ENCODE measurements at regions not wholly inside any gene's neighbourhood (a gene's known extent, or its start where the extent isn't known, plus 50 kb on each side); places are given as distances from the start of the nearest gene placed in this dataset.

DNA sequence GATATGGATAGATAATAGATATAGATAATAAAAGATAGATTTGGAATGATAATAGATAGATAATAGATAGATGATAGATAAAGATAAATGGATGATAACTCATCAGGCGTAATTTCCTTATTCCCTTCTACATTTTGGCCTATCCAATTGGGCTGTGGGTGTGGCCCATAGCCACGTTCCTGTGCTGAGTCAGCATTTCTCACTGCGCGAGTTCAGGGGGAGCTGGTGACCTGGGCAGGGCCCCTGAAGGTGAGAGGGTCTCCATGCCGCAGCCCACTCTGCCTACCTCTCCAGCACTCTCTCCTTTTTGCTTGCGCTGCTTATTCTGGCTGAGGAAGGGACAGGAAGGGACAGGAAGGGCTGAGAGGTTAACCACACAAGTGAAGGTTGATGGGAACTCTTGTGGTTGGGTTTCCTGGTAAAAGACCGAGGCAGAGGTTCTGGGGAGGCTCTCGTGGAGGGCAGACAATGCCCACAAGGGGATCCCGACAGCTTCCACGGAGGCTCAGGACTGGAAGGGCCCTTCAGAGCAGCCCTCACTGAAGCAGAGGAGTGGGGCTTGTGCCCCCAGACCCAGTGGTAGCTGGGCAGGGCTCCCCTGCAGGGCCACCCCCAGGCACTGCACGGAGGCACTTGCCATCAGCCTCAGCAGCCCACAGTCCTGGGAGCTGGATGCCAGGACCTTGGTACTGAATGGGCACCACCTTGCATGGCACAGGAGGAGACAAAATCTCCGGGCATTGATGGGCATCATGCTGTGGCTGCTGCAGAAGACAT is 247.3 kb upstream of the PITRM1 start:
- no peak for DNase-seq (ENCODE audit: low read depth)
- TF ChIP-seq, protein P1, sequence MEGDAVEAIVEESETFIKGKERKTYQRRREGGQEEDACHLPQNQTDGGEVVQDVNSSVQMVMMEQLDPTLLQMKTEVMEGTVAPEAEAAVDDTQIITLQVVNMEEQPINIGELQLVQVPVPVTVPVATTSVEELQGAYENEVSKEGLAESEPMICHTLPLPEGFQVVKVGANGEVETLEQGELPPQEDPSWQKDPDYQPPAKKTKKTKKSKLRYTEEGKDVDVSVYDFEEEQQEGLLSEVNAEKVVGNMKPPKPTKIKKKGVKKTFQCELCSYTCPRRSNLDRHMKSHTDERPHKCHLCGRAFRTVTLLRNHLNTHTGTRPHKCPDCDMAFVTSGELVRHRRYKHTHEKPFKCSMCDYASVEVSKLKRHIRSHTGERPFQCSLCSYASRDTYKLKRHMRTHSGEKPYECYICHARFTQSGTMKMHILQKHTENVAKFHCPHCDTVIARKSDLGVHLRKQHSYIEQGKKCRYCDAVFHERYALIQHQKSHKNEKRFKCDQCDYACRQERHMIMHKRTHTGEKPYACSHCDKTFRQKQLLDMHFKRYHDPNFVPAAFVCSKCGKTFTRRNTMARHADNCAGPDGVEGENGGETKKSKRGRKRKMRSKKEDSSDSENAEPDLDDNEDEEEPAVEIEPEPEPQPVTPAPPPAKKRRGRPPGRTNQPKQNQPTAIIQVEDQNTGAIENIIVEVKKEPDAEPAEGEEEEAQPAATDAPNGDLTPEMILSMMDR (IDR thresholded peaks at IDR 0.05; ENCODE audit: insufficient read depth, low read depth, low read length, missing control alignments), result no peak
- H3K4me3 ChIP-seq (ENCODE audit: low read depth, low read length), result no peak overlapping the region

DNA sequence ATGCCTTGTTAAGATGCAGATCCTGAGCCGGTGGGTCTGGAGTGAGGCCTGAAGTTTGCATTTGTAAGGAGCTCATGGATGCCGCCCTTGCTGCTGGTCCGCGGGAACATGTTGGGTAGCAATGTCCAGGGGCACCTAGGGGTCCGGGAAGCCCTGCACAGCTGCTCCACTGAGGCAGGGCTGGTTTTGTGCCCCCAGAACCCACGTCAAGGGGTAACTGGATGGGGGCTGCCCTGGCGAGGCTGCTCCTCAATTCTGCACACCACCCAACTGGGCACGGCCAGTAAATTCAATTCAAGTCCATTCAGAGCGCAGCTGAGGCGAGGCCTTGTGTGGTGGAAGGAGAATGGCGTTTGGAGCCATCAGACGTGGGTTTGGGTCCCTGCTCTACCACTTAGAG is 246.3 kb upstream of the PITRM1 start:
- H3K4me3 ChIP-seq (ENCODE audit: low read depth, low read length), result no peak overlapping the region
- DNase-seq (ENCODE audit: low read depth), result no peak
- TF ChIP-seq, protein P1 (IDR thresholded peaks at IDR 0.05; ENCODE audit: insufficient read depth, low read depth, low read length, missing control alignments), result no peak

DNA sequence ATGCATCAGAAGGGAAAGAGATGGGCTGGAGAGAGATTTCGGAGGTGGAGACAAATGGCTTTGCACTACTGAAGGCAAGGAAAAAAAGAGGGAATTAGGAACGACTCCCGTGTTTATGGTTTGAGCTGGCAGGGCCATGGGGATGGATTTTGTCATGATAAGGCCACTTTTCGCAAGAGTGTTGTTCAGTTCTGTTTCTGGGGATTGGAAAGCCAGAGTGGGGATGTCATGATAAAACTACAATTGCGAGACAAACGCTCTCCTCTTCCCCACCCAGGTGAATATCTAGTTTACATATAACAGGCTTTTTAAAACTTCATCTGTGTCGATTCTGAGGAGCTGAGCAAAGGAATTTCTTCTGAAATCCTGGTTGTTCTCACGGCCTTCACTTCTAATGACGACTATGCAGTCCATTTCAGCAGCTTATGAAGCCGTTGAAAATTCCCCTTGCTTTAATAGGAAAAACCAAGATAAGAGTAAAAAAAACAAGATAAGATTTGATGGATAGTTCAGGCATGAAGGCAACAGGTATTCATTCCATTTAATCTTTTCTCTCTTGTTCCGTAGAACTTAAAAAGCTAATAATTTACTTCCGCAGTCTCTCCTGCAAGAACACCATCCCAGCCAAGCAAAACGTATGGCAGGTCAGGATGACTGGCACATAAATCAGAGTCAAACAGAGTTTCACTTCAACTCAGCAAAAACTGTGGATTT is 245.6 kb upstream of the PITRM1 start:
- DNase-seq (ENCODE audit: low read depth), result no peak
- TF ChIP-seq, protein P1 (IDR thresholded peaks at IDR 0.05; ENCODE audit: insufficient read depth, low read depth, low read length, missing control alignments), result no peak

DNA sequence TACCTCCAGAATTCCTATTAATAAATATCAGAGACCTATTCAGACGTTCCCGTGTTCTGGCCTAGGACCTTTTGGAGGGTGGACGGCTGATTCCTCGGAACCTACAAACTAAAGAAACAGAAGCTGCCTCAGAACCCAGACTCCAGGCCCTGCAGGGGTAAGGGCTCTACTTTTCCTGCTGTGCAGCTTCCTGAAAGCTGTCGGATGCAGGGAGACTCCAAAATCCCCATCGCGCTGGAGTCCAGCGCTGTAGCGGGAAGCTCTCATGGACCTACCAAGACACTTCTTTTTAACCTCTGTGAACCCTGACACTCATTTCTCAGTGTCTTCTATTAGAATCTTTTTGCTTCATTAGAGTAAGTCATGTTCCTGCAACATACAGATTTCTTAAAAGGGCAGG is 244.5 kb upstream of the PITRM1 start:
- no peak overlapping the region for H3K4me3 ChIP-seq (ENCODE audit: low read depth, low read length)
- TF ChIP-seq, protein P1 (IDR thresholded peaks at IDR 0.05; ENCODE audit: insufficient read depth, low read depth, low read length, missing control alignments), result no peak
- DNase-seq (ENCODE audit: low read depth), result no peak

More for the DNA sequence above, 245.6 kb upstream of the PITRM1 start:
- H3K4me3 ChIP-seq (ENCODE audit: low read depth, low read length), result no peak overlapping the region

DNA sequence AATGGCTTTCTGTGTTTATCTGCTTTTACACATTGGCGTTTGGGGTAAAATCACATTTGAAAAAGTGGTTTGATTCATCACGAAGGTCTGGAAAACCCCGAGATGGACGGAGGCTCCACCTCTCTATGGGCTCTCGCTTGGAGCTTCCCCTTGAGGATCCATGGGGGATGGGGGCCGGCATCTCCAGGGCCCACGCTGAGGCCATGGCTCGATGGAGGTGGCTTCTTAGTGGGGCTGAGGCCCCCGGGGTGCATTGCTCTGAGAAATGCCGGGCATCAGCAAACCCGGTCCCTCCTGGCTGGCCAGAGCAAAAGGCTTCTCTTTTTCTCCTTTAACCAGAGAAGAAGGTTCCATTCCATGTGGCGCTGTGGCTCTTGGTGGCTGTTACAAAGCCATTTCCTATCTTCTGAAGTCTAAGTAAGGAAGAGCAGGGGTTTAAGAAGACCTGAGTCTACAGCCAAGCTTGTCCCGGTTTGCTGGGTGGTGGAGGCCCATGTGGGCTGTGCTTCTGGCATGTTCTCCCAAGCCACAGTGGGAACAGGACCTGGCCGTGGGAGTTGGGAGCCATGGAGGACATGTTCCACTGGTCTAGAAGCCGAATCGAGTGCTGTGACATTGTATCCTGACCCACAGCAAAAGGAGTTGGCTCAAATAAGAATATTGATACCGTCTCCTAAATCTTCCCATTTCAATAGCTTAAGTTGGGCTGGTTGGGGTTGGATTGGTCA is 243.5 kb upstream of the PITRM1 start:
- no peak for DNase-seq (ENCODE audit: low read depth)
- no peak overlapping the region for H3K4me3 ChIP-seq (ENCODE audit: low read depth, low read length)
- TF ChIP-seq, protein P1 (IDR thresholded peaks at IDR 0.05; ENCODE audit: insufficient read depth, low read depth, low read length, missing control alignments), result no peak

DNA sequence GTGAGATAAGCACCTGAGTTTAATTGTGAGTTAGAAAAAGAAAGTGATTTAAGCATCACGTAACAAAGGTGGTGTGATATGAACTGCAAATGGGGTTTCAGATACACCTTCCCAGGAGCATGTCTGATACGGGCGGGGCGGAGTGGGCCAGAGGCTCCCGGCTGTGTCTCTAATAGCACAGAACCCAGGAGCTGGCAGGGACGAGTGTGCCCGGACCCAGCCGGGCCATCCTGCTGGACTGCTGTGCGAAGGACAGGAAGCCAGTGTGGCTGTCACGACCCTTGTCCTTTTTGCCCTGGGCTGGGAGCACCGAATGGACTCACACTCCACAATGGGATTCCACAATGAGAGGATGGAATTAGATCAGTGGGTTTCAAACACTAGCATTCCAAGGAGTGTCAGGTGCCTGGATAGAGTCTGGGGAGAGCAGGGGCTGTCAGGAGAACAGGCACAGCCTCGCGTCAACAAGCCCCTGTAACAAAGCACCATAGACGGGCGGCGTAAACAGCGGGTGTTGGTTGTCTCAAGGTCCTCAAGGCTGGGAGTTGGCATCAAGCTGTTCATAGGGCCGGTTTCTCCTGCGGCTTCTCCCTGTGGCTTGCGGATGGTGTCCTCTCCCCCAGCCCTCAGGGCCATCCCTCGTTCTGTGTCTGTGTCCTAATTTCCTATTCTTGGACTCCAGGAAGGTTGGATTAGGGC is 242.6 kb upstream of the PITRM1 start:
- H3K4me3 ChIP-seq (ENCODE audit: low read depth, low read length), result no peak overlapping the region
- TF ChIP-seq, protein P1 (IDR thresholded peaks at IDR 0.05; ENCODE audit: insufficient read depth, low read depth, low read length, missing control alignments), result no peak
- no peak for DNase-seq (ENCODE audit: low read depth)
